Mucosa of descending colon (tissue), 3 donors: ENCODE measurements at regions not wholly inside any gene's neighbourhood (a gene's known extent, or its start where the extent isn't known, plus 50 kb on each side); places are given as distances from the start of the nearest gene placed in this dataset.

Source experiments
- ATAC-seq: fragments of 200-7000 bp; cut with Tn5 transposase; one replicate; pipeline ENCODE4 v1.9.1; 2020; ENCODE audit warnings: mild to moderate bottlenecking, moderate library complexity
- DNase-seq, 3 donors: peaks; one replicate each; pipeline ENCODE4 v3.0.0-alpha.2; 2020
- H3K36me3 ChIP-seq: fragments of 200-600 bp; one replicate; pipeline ENCODE4 v1.8.0; 2021; ENCODE audit warnings: low read depth, mild to moderate bottlenecking
- H3K4me1 ChIP-seq: fragments of 200-600 bp; one replicate; pipeline ENCODE4 v1.8.0; 2021; ENCODE audit warnings: low read depth, mild to moderate bottlenecking
- H3K4me3 ChIP-seq: fragments of 200-600 bp; one replicate; pipeline ENCODE4 v1.8.0; 2021; ENCODE audit warnings: mild to moderate bottlenecking
- H3K9me3 ChIP-seq: fragments of 200-600 bp; one replicate; pipeline ENCODE4 v1.8.0; 2021; ENCODE audit warnings: mild to moderate bottlenecking
- CTCF ChIP-seq: fragments of 200-600 bp; IDR thresholded peaks from one replicate; pipeline ENCODE4 v1.8.0; 2022; ENCODE audit warnings: antibody characterized with exemption, mild to moderate bottlenecking
- intact Hi-C, 2 donors: fragments of 100-400 bp; cut with DNase I in 1 of 2; cut with micrococcal nuclease in 1 of 2; formaldehyde crosslinking; loops; one replicate each; pipeline versions ENCODE4 v1.11.0 to v1.11.1; 2022; cut with DNase I, micrococcal nuclease
- donor health status: DM: no; HTN: no; CAD: no; lungs with moderate emphysema.
- donor health status: DM: no; HTN: no; CAD: no.
- donor health status: DM: no; HTN: yes; CAD: no.

- TF ChIP-seq CTCF: no peak
- no peak for ATAC-seq
- intact Hi-C loops: loop anchor here in 1 of 2 donors (10.0 kb wide), 1 partner anchor 1256 kb away; no protein-coding TSS in a partner anchor
Measured at GRCh38 chr7:47170516-47170915, 411.4 kb downstream of the TNS3 start.

GRCh38 chr7:47154791-47155190, 427.1 kb downstream of the TNS3 start:
- H3K9me3 ChIP-seq: no peaks in the 10 kb centered on the region
- ATAC-seq: no peak
- TF ChIP-seq CTCF: no peak
- H3K36me3 ChIP-seq: no peaks in the 10 kb centered on the region
- intact Hi-C loops: no loop called here
- no peak for DNase-seq
- no peaks in the 10 kb centered on the region for H3K4me1 ChIP-seq
- no peak overlapping the region for H3K4me3 ChIP-seq

More at GRCh38 chr7:47170516-47170915, 411.4 kb downstream of the TNS3 start:
- H3K4me1 ChIP-seq: no peaks in the 10 kb centered on the region
- no peaks in the 10 kb centered on the region for H3K9me3 ChIP-seq
- no peaks in the 10 kb centered on the region for H3K36me3 ChIP-seq
- no peak for DNase-seq
- no peak overlapping the region for H3K4me3 ChIP-seq

- intact Hi-C loops: no loop called here
- no peaks in the 10 kb centered on the region for H3K36me3 ChIP-seq
- H3K4me1 ChIP-seq: no peaks in the 10 kb centered on the region
- ATAC-seq (peak; percentile 30), DNase-seq (no peak)
- TF ChIP-seq CTCF: no peak
- no peaks in the 10 kb centered on the region for H3K9me3 ChIP-seq
- H3K4me3 ChIP-seq: no peak overlapping the region
Measured at GRCh38 chr7:47153576-47153975, 428.3 kb downstream of the TNS3 start.

- Histone ChIP-seq H3K9me3 (no peaks in the 10 kb centered on the region), H3K36me3 (no peaks in the 10 kb centered on the region), H3K4me3 (no peak overlapping the region), H3K4me1 (no peaks in the 10 kb centered on the region)
- TF ChIP-seq CTCF: no peak
- no peak for ATAC-seq
- peak in 1 of 3 donors; percentile 44 for DNase-seq
- intact Hi-C loops: no loop called here
Measured at GRCh38 chr7:47153058-47153457, 428.9 kb downstream of the TNS3 start.

GRCh38 chr7:47152307-47152706, 429.6 kb downstream of the TNS3 start:
- DNase-seq (no peak), ATAC-seq (no peak)
- intact Hi-C loops: no loop called here
- H3K4me3 ChIP-seq: no peak overlapping the region
- no peaks in the 10 kb centered on the region for H3K4me1 ChIP-seq
- H3K36me3 ChIP-seq: no peaks in the 10 kb centered on the region
- no peaks in the 10 kb centered on the region for H3K9me3 ChIP-seq
- TF ChIP-seq CTCF: no peak
